DLD1 (cell line): ENCODE measurements at regions not wholly inside any gene's neighbourhood (a gene's known extent, or its start where the extent isn't known, plus 50 kb on each side); places are given as distances from the start of the nearest gene placed in this dataset.

Experiments used
- in situ Hi-C: cut with HindIII; loops from 2 replicates; pipeline ENCODE4 v1.10.0; 2017; ENCODE audit warnings: low sequenced_read_pairs

GRCh38 chr2:22784566-22784965 lies 600.4 kb upstream of the KLHL29 start:
- in situ Hi-C loops, result no loop called here

GRCh38 chr2:22786817-22787216 lies 598.2 kb upstream of the KLHL29 start:
- in situ Hi-C loops, result no loop called here

GRCh38 chr2:22787745-22788144 lies 597.2 kb upstream of the KLHL29 start:
- in situ Hi-C loops, result no loop called here

- in situ Hi-C loops, result no loop called here
Observed at GRCh38 chr2:22788749-22789327, 596.1 kb upstream of the KLHL29 start.

GRCh38 chr2:22795287-22795866 lies 589.6 kb upstream of the KLHL29 start:
- in situ Hi-C loops, result no loop called here

GRCh38 chr2:22798386-22798785 lies 586.6 kb upstream of the KLHL29 start:
- in situ Hi-C loops, result no loop called here

GRCh38 chr2:22800412-22800811 lies 584.6 kb upstream of the KLHL29 start:
- in situ Hi-C loops, result no loop called here

GRCh38 chr2:22801071-22801470 lies 583.9 kb upstream of the KLHL29 start:
- in situ Hi-C loops, result no loop called here

GRCh38 chr2:22801970-22802369 lies 583.0 kb upstream of the KLHL29 start:
- in situ Hi-C loops, result no loop called here

GRCh38 chr2:22807872-22808271 lies 577.1 kb upstream of the KLHL29 start:
- in situ Hi-C loops, result no loop called here

- in situ Hi-C loops, result no loop called here
Observed at GRCh38 chr2:22810602-22811001, 574.4 kb upstream of the KLHL29 start.

- in situ Hi-C loops, result no loop called here
Observed at GRCh38 chr2:22812065-22812680, 572.8 kb upstream of the KLHL29 start.

GRCh38 chr2:22817197-22817596 lies 567.8 kb upstream of the KLHL29 start:
- in situ Hi-C loops, result no loop called here

- in situ Hi-C loops, result no loop called here
Observed at GRCh38 chr2:22821458-22821857, 563.5 kb upstream of the KLHL29 start.

- in situ Hi-C loops, result no loop called here
Observed at GRCh38 chr2:22822835-22823234, 562.1 kb upstream of the KLHL29 start.

- in situ Hi-C loops, result no loop called here
Observed at GRCh38 chr2:22824618-22825017, 560.4 kb upstream of the KLHL29 start.

- in situ Hi-C loops, result no loop called here
Observed at GRCh38 chr2:22826703-22827102, 558.3 kb upstream of the KLHL29 start.

GRCh38 chr2:22829791-22830190 lies 555.2 kb upstream of the KLHL29 start:
- in situ Hi-C loops, result no loop called here

- in situ Hi-C loops, result no loop called here
Observed at GRCh38 chr2:22832196-22832595, 552.8 kb upstream of the KLHL29 start.

GRCh38 chr2:22838461-22838860 lies 546.5 kb upstream of the KLHL29 start:
- in situ Hi-C loops, result no loop called here

- in situ Hi-C loops, result no loop called here
Observed at GRCh38 chr2:22842205-22842869, 542.6 kb upstream of the KLHL29 start.

- in situ Hi-C loops, result no loop called here
Observed at GRCh38 chr2:22843919-22844537, 541.0 kb upstream of the KLHL29 start.
